GM20000 (cell line): ENCODE measurements at regions not wholly inside any gene's neighbourhood (a gene's known extent, or its start where the extent isn't known, plus 50 kb on each side); places are given as distances from the start of the nearest gene placed in this dataset.

Source experiments
- DNase-seq: peaks from one replicate; pipeline ENCODE4 v3.0.0; 2012; ENCODE audit warnings: low spot score
- CTCF ChIP-seq: IDR thresholded peaks from 2 replicates; pipeline ENCODE4 v1.5.1; 2012; ENCODE audit warnings: mild to moderate bottlenecking, control low read depth; ENCODE audit errors: extremely low read depth, missing control alignments

- DNase-seq: no peak
- TF ChIP-seq CTCF: no peak
Measured at GRCh38 chr17:55829995-55830612, 79.3 kb downstream of the PCTP start.

GRCh38 chr17:55830699-55831471, 80.0 kb downstream of the PCTP start:
- no peak for TF ChIP-seq CTCF
- DNase-seq: no peak

- TF ChIP-seq CTCF: no peak
- DNase-seq: no peak
Measured at GRCh38 chr17:55833306-55833705, 82.5 kb downstream of the PCTP start.

GRCh38 chr17:55842405-55843158, 91.7 kb downstream of the PCTP start:
- no peak for DNase-seq
- TF ChIP-seq CTCF: no peak

GRCh38 chr17:55843785-55844184, 92.9 kb downstream of the PCTP start:
- TF ChIP-seq CTCF: no peak
- DNase-seq: no peak

- peak; percentile 62 for DNase-seq
- no peak for TF ChIP-seq CTCF
Measured at GRCh38 chr17:55845385-55845784, 94.5 kb downstream of the PCTP start.

GRCh38 chr17:55846745-55847144, 95.9 kb downstream of the PCTP start:
- TF ChIP-seq CTCF: no peak
- no peak for DNase-seq
